LNCAP (cell line): ENCODE measurements at regions not wholly inside any gene's neighbourhood (a gene's known extent, or its start where the extent isn't known, plus 50 kb on each side); places are given as distances from the start of the nearest gene placed in this dataset.

Source experiments
- CTCF ChIP-seq: fragments of 450-650 bp; IDR thresholded peaks from 2 replicates; pipeline ENCODE4 v1.5.1; 2017; ENCODE audit warnings: mild to moderate bottlenecking

- TF ChIP-seq CTCF: no peak
Observed at GRCh38 chr4:147174591-147174990, 228.9 kb upstream of the TTC29 start.

- no peak for TF ChIP-seq CTCF
Observed at GRCh38 chr4:147175460-147176025, 229.9 kb upstream of the TTC29 start.

- no peak for TF ChIP-seq CTCF
Observed at GRCh38 chr4:147182041-147182440, 236.4 kb upstream of the TTC29 start.

- no peak for TF ChIP-seq CTCF
Observed at GRCh38 chr4:147192679-147193078, 247.0 kb upstream of the TTC29 start.

- TF ChIP-seq CTCF: no peak
Observed at GRCh38 chr4:147194114-147194513, 248.4 kb upstream of the TTC29 start.

- no peak for TF ChIP-seq CTCF
Observed at GRCh38 chr4:147194604-147195003, 248.9 kb upstream of the TTC29 start.

- no peak for TF ChIP-seq CTCF
Observed at GRCh38 chr4:147195386-147195785, 249.7 kb upstream of the TTC29 start.

- no peak for TF ChIP-seq CTCF
Observed at GRCh38 chr4:147198411-147199051, 252.9 kb upstream of the TTC29 start.
